Cardiac muscle cell (in vitro differentiated cells and primary cell): ENCODE measurements at regions not wholly inside any gene's neighbourhood (a gene's known extent, or its start where the extent isn't known, plus 50 kb on each side); places are given as distances from the start of the nearest gene placed in this dataset.

ENCODE experiments used
- DNase-seq, 2 donors: peaks; one replicate each; pipeline versions ENCODE4 v3.0.0 to v3.0.0-alpha.2; 2010 to 2017; ENCODE audit warnings: low read depth in 1 of 2, low spot score in 1 of 2
- H3K27ac ChIP-seq: fragments of 200-600 bp; sonication (generic); 2 replicates; pipeline ENCODE4 v1.5.1; 2016
- H3K27me3 ChIP-seq: fragments of 200-600 bp; sonication (generic); 2 replicates; pipeline ENCODE4 v1.6.0; 2016; ENCODE audit warnings: control low read depth
- H3K36me3 ChIP-seq: fragments of 200-600 bp; sonication (generic); 2 replicates; pipeline ENCODE4 v1.5.1; 2016; ENCODE audit warnings: control low read depth
- H3K4me1 ChIP-seq: fragments of 200-600 bp; sonication (generic); 2 replicates; pipeline ENCODE4 v1.8.1; 2017; ENCODE audit warnings: low read depth, mild to moderate bottlenecking, mixed run types
- H3K4me3 ChIP-seq: fragments of 200-600 bp; sonication (generic); 2 replicates; pipeline ENCODE4 v1.5.1; 2016; ENCODE audit warnings: mild to moderate bottlenecking
- H3K9me3 ChIP-seq: fragments of 200-600 bp; sonication (generic); 2 replicates; pipeline ENCODE4 v1.5.1; 2017; ENCODE audit warnings: low read depth, mild to moderate bottlenecking, control low read depth
- CTCF ChIP-seq: IDR thresholded peaks from 2 replicates; pipeline ENCODE4 v1.5.1; 2012; ENCODE audit warnings: low read depth, mild to moderate bottlenecking, low read length

DNA sequence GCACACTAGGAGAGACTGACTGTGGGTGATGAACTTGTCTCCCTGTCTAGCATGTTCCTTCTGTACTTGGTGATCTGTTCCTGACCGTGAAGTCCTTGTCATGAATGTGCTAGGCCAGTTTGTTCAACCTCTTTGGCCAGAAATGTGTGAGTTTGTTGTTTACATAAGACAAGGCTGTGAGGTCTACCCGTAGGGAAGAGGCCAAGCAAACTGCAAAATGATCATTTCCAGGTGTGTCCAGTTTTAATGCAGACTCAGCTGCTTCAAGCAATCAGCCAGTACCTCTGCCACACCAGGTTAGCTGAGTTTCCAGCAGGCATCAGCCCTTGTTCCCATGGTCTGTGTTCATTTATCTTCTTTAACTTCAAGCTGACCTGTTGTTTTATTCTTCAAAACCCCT is 440.2 kb downstream of the FUT8 start:
- Histone ChIP-seq H3K4me3 (no peak overlapping the region), H3K27me3 (no peaks in the 10 kb centered on the region), H3K9me3 (no peaks in the 10 kb centered on the region), H3K36me3 (no peaks in the 10 kb centered on the region), H3K4me1 (peaks cover 11% of the 10 kb centered on the region), H3K27ac (peak overlapping the region; percentile 24)
- no peak for TF ChIP-seq CTCF
- no peak for DNase-seq

DNA sequence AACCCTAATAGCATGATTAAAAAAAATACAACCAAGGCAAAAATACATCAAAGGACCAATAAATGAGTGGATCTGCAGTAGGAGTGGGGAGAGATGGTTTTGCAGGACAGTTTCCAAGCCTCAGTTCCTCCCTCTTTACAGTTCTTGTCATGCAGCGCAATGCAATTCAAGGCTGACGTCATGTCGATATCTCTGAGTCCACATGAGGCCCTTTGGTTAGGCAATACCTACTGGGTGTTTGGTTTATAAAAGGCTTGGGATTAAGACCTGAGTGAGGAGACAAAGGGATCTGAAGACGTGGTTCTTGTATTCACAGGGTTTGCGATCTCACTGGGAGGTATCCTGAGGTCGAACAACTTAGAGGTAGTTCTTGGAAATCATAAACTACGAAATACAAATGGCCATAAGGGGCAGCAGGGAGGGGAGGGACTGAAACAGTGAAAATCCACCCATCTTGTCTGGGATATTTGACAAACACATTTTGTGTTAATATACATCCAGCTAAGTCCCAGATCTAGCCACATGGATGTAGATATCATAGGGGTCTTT is 441.0 kb downstream of the FUT8 start:
- DNase-seq = no peak
- Histone ChIP-seq H3K36me3 (no peaks in the 10 kb centered on the region), H3K9me3 (no peaks in the 10 kb centered on the region), H3K27me3 (no peaks in the 10 kb centered on the region), H3K4me3 (no peak overlapping the region), H3K4me1 (peaks cover 11% of the 10 kb centered on the region), H3K27ac (peak overlapping the region; percentile 24)
- TF ChIP-seq CTCF = no peak

- peaks cover 11% of the 10 kb centered on the region for H3K4me1 ChIP-seq
- no peak for TF ChIP-seq CTCF
- no peak overlapping the region for H3K27ac ChIP-seq
- DNase-seq = no peak
- no peaks in the 10 kb centered on the region for H3K9me3 ChIP-seq
- H3K36me3 ChIP-seq = no peaks in the 10 kb centered on the region
- H3K27me3 ChIP-seq = no peaks in the 10 kb centered on the region
- no peak overlapping the region for H3K4me3 ChIP-seq
Observed at GRCh38 chr14:65854215-65854614, 441.7 kb downstream of the FUT8 start.

DNA sequence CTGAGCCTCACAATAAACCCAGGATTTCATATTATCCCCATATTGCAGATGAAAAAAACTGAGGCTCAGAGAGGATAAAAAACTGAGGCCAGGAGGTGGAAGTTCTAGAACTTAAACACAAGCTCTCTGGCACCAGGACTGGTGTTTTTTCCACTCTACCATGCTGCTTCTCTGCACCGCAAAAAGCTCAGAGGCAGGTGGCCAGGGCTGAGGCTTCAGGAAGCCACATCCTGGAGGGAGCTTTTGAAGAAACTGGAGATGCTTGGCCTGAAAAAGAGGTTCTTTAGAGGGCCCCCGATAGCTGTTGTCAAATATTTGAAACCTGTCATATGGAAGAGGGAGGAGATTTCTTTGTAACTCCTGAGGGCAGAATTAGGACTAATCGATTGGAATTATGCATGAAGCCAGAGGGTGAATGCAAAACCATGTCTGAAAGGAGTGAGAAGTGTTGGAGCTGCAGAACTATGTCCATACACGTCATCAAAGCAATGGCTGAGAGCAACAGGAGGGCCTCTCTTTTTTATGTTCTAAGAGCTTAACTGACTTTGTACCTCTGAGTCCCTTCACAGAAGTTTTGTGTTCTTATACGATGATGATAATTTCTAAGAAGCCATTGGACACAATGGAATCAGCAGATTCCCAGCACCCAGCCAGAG is 448.6 kb downstream of the FUT8 start:
- no peaks in the 10 kb centered on the region for H3K4me1 ChIP-seq
- no peaks in the 10 kb centered on the region for H3K9me3 ChIP-seq
- no peak overlapping the region for H3K27ac ChIP-seq
- H3K36me3 ChIP-seq = no peaks in the 10 kb centered on the region
- H3K27me3 ChIP-seq = no peaks in the 10 kb centered on the region
- TF ChIP-seq CTCF = no peak
- no peak for DNase-seq
- H3K4me3 ChIP-seq = no peak overlapping the region

DNA sequence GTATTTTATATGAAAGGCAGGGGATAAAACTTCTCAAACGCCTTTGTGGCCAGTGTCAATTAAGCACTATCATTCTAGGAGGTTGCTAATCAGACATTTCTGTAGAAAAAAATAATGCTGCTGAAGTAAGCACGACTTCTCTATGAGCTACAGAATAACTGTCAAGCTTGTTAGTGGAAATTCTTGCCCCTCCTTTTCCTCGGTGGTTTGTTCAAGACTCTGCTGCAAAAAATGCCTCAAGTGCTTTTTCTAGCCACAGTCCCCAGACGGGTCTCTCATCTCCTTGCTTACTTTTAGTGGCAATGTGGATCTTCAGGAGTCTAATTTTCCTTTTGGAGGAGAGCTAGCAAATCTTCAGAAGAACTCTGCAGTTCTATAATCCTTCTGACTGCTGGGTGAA is 452.0 kb downstream of the FUT8 start:
- no peaks in the 10 kb centered on the region for H3K27me3 ChIP-seq
- H3K4me3 ChIP-seq = no peak overlapping the region
- no peak overlapping the region for H3K27ac ChIP-seq
- TF ChIP-seq CTCF = no peak
- no peaks in the 10 kb centered on the region for H3K36me3 ChIP-seq
- no peaks in the 10 kb centered on the region for H3K4me1 ChIP-seq
- H3K9me3 ChIP-seq = no peaks in the 10 kb centered on the region
- no peak for DNase-seq
